Loucy (cell line): ENCODE measurements at regions not wholly inside any gene's neighbourhood (a gene's known extent, or its start where the extent isn't known, plus 50 kb on each side); places are given as distances from the start of the nearest gene placed in this dataset.

Source experiments
- H2AFZ ChIP-seq: fragments of 200-600 bp; sonication (generic); 2 replicates; pipeline ENCODE4 v1.6.0; 2016; ENCODE audit warnings: antibody characterized with exemption, mild to moderate bottlenecking, low read length, moderate library complexity
- H3F3A ChIP-seq: fragments of 200-600 bp; 2 replicates; pipeline ENCODE4 v1.6.0; 2016; ENCODE audit warnings: antibody characterized with exemption, low read depth, mild to moderate bottlenecking
- H3K27me3 ChIP-seq: fragments of 200-600 bp; sonication (generic); 2 replicates; pipeline ENCODE4 v1.6.1; 2014; ENCODE audit warnings: low read length, mild to moderate bottlenecking; ENCODE audit not compliant: insufficient read depth, poor library complexity, severe bottlenecking
- H3K36me3 ChIP-seq: fragments of 200-600 bp; sonication (generic); 2 replicates; pipeline ENCODE4 v1.6.1; 2016; ENCODE audit warnings: low read length; ENCODE audit not compliant: insufficient read depth
- H3K4me1 ChIP-seq: fragments of 200-600 bp; sonication (generic); 2 replicates; pipeline ENCODE4 v1.5.1; 2014; ENCODE audit warnings: low read length, mild to moderate bottlenecking; ENCODE audit not compliant: insufficient read depth, poor library complexity, severe bottlenecking
- H3K4me2 ChIP-seq: fragments of 200-600 bp; sonication (generic); 2 replicates; pipeline ENCODE4 v1.6.0; 2014; ENCODE audit warnings: antibody characterized with exemption, low read length, low read depth, mild to moderate bottlenecking; ENCODE audit not compliant: poor library complexity, severe bottlenecking
- H3K4me3 ChIP-seq: fragments of 200-600 bp; sonication (generic); 2 replicates; pipeline ENCODE4 v1.5.1; 2014; ENCODE audit warnings: low read length, mild to moderate bottlenecking, mixed read lengths; ENCODE audit not compliant: poor library complexity, severe bottlenecking
- H3K79me2 ChIP-seq: fragments of 200-600 bp; sonication (generic); 2 replicates; pipeline ENCODE4 v1.6.1; 2014; ENCODE audit warnings: low read length; ENCODE audit not compliant: insufficient read depth
- H3K9ac ChIP-seq: fragments of 200-600 bp; sonication (generic); 2 replicates; pipeline ENCODE4 v1.6.0; 2014; ENCODE audit warnings: mild to moderate bottlenecking, low read depth, low read length, moderate library complexity; ENCODE audit not compliant: poor library complexity, severe bottlenecking
- H3K9me2 ChIP-seq: fragments of 200-600 bp; sonication (generic); replicated peaks from 2 replicates; pipeline ENCODE4 v1.6.1; 2016; ENCODE audit warnings: low read depth, low read length, mixed read lengths
- H3K9me3 ChIP-seq: fragments of 200-600 bp; sonication (generic); 2 replicates; pipeline ENCODE4 v1.6.1; 2014; ENCODE audit warnings: mild to moderate bottlenecking, antibody characterized with exemption, low read length, low read depth; ENCODE audit not compliant: insufficient read depth
- H4K20me1 ChIP-seq: fragments of 200-600 bp; sonication (generic); 2 replicates; pipeline ENCODE4 v1.6.0; 2014; ENCODE audit warnings: antibody characterized with exemption, low read length, mild to moderate bottlenecking; ENCODE audit not compliant: insufficient read depth, poor library complexity, severe bottlenecking
- CTCF ChIP-seq: fragments of 200-600 bp; sonication (generic); conservative IDR thresholded peaks from 2 replicates; pipeline ENCODE4 v1.5.1; 2014; ENCODE audit warnings: mild to moderate bottlenecking, antibody characterized with exemption, low read length
- EZH2phosphoT487 ChIP-seq: fragments of 200-600 bp; IDR thresholded peaks from 2 replicates; pipeline ENCODE4 v1.6.1; 2018; ENCODE audit warnings: antibody characterized with exemption, mild to moderate bottlenecking, moderate library complexity, borderline replicate concordance

DNA sequence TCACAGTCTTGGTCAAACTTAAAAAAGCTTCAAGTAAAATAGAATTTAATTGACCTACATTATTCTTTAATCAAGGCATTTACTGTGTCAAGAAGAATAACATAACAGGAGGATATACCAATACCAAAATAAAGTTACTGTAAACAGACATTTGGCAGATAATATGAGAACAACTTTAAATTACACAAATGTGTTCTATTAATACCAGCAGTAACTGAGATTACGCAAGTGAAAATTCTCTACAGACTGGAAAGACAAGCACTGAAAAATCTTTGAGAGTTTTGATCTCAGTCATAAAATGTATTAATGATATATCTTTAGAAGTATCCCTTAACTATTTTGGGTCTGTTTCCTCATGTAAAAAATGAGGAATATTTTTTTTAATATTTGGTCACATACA lies 169.2 kb upstream of the SOX5 start:
- Histone ChIP-seq H3K36me3 (no peaks in the 10 kb centered on the region), H3K79me2 (no peaks in the 10 kb centered on the region), H3K9ac (no peak overlapping the region), H2AFZ (no peak overlapping the region), H3K9me3 (no peaks in the 10 kb centered on the region), H3K4me1 (no peaks in the 10 kb centered on the region), H3F3A (no peaks in the 10 kb centered on the region), H3K4me2 (no peak overlapping the region), H4K20me1 (no peaks in the 10 kb centered on the region), H3K9me2 (no peaks in the 10 kb centered on the region), H3K4me3 (no peak overlapping the region), H3K27me3 (no peaks in the 10 kb centered on the region)
- TF ChIP-seq EZH2phosphoT487, result no peak
- no peak for TF ChIP-seq CTCF

GRCh38 chr12:24116548-24116947 lies 167.1 kb upstream of the SOX5 start:
- Histone ChIP-seq H3K9me2 (no peaks in the 10 kb centered on the region), H3F3A (no peaks in the 10 kb centered on the region), H3K4me3 (no peak overlapping the region), H3K9me3 (no peaks in the 10 kb centered on the region), H3K9ac (no peak overlapping the region), H2AFZ (no peak overlapping the region), H3K79me2 (no peaks in the 10 kb centered on the region), H4K20me1 (no peaks in the 10 kb centered on the region), H3K27me3 (no peaks in the 10 kb centered on the region), H3K36me3 (no peaks in the 10 kb centered on the region), H3K4me2 (no peak overlapping the region), H3K4me1 (no peaks in the 10 kb centered on the region)
- TF ChIP-seq CTCF, result no peak
- no peak for TF ChIP-seq EZH2phosphoT487

- no peaks in the 10 kb centered on the region for H3K9me3 ChIP-seq
- no peak overlapping the region for H3K4me3 ChIP-seq
- H3K4me2 ChIP-seq, result no peak overlapping the region
- no peak overlapping the region for H3K9ac ChIP-seq
- no peaks in the 10 kb centered on the region for H3F3A ChIP-seq
- no peaks in the 10 kb centered on the region for H4K20me1 ChIP-seq
- no peaks in the 10 kb centered on the region for H3K27me3 ChIP-seq
- H3K4me1 ChIP-seq, result no peaks in the 10 kb centered on the region
- H3K79me2 ChIP-seq, result no peaks in the 10 kb centered on the region
- no peak overlapping the region for H2AFZ ChIP-seq
- H3K36me3 ChIP-seq, result no peaks in the 10 kb centered on the region
- TF ChIP-seq EZH2phosphoT487, result no peak
- TF ChIP-seq CTCF, result no peak
- no peaks in the 10 kb centered on the region for H3K9me2 ChIP-seq
These were observed 164.2 kb upstream of the SOX5 start for GRCh38 chr12:24113701-24114100.
